ENCODE measurements at regions not wholly inside any gene's neighbourhood (a gene's known extent, or its start where the extent isn't known, plus 50 kb on each side); places are given as distances from the start of the nearest gene placed in this dataset.

- Histone ChIP-seq H3K4me2 (ENCODE audit: insufficient read depth, low read length) (no peak overlapping the region), H3K27me3 (ENCODE audit: control insufficient read depth in 2 of 2, insufficient read depth in 2 of 2, low read length in 2 of 2) (no peaks in the 10 kb centered on the region), H3K79me2 (ENCODE audit: control insufficient read depth, insufficient read depth, low read length) (no peaks in the 10 kb centered on the region), H3K4me1 (ENCODE audit: control insufficient read depth, extremely low read depth, insufficient read depth, low read length) (no peaks in the 10 kb centered on the region), H3K9me3 (replicated peaks; ENCODE audit: control insufficient read depth, insufficient read depth, low read length) (no peaks in the 10 kb centered on the region), H3K36me3 (ENCODE audit: control insufficient read depth in 2 of 2, extremely low read depth in 1 of 2, insufficient read depth in 2 of 2, low read length in 2 of 2) (no peaks in the 10 kb centered on the region), H4K20me1 (replicated peaks; ENCODE audit: control insufficient read depth, extremely low read depth, insufficient read depth, low read length) (no peaks in the 10 kb centered on the region), H3K27ac (ENCODE audit: insufficient read depth, low read depth, low read length) (no peak overlapping the region), H2AFZ (ENCODE audit: low read depth, low read length) (no peak overlapping the region), H3K9me1 (replicated peaks; ENCODE audit: control insufficient read depth, extremely low read depth, insufficient read depth, low read length) (no peaks in the 10 kb centered on the region), H3K9ac (replicated peaks; ENCODE audit: extremely low read depth, insufficient read depth, low read length) (no peak overlapping the region), H3K4me3 (replicated peaks in 1 of 3; ENCODE audit: insufficient read depth in 1 of 3, low read depth in 1 of 3, low read length in 3 of 3) (no peak overlapping the region)
- dilution Hi-C loops (cut with MboI; ENCODE audit: extremely low pct_ligation_motif_present, low sequenced_read_pairs) (no loop called here), intact Hi-C loops (cut with micrococcal nuclease) (loop anchor here (5.0 kb wide), 1 partner anchor 376 kb away; no protein-coding TSS in a partner anchor)
- DNase-seq (ENCODE audit: low read depth, low spot score) (peak; percentile 27), FAIRE-seq (peak; percentile 58)
- no peak for TF ChIP-seq EZH2 (IDR thresholded peaks at IDR 0.05; ENCODE audit: borderline replicate concordance, low read depth, low read length, severe bottlenecking)
- TF ChIP-seq FOS (IDR thresholded peaks at IDR 0.05; ENCODE audit: borderline replicate concordance, insufficient read depth, low read length): no peak
- TF ChIP-seq MAX (IDR thresholded peaks at IDR 0.05; ENCODE audit: insufficient read depth, insufficient read length): no peak
- peak in 1 of 2 donors; percentile 15 for TF ChIP-seq CTCF (IDR thresholded peaks at IDR 0.05; ENCODE audit: extremely low read depth in 1 of 2, insufficient read depth in 1 of 2, low read depth in 1 of 2, low read length in 2 of 2)
- TF ChIP-seq JUN (IDR thresholded peaks at IDR 0.05; ENCODE audit: borderline replicate concordance, insufficient read depth, insufficient read length, low read depth): no peak
- CTCF ChIA-PET: no interaction called here
- POLR2A ChIA-PET: no interaction called here
- BruUV-seq (replicated peaks): no TSS peak
Observed at GRCh38 chr10:4391683-4392082, 434.3 kb upstream of the AKR1E2 start.

GRCh38 chr10:4390219-4390618 lies 435.8 kb upstream of the AKR1E2 start:
- no peaks in the 10 kb centered on the region for H3K27me3 ChIP-seq (ENCODE audit: control insufficient read depth in 2 of 2, insufficient read depth in 2 of 2, low read length in 2 of 2)
- no peak for DNase-seq (ENCODE audit: low read depth, low spot score)
- H4K20me1 ChIP-seq (replicated peaks; ENCODE audit: control insufficient read depth, extremely low read depth, insufficient read depth, low read length): no peaks in the 10 kb centered on the region
- H3K9me1 ChIP-seq (replicated peaks; ENCODE audit: control insufficient read depth, extremely low read depth, insufficient read depth, low read length): no peaks in the 10 kb centered on the region
- no peak overlapping the region for H3K27ac ChIP-seq (ENCODE audit: insufficient read depth, low read depth, low read length)
- TF ChIP-seq GATA2 (IDR thresholded peaks at IDR 0.05; ENCODE audit: insufficient read depth, insufficient read length, low read depth, low read length) (no peak), MYC (IDR thresholded peaks at IDR 0.05; ENCODE audit: low read depth, low read length) (no peak), JUN (IDR thresholded peaks at IDR 0.05; ENCODE audit: borderline replicate concordance, insufficient read depth, insufficient read length, low read depth) (no peak), POLR2AphosphoS5 (IDR thresholded peaks at IDR 0.05; ENCODE audit: insufficient read depth, low read depth, low read length) (no peak)
- H3K4me1 ChIP-seq (ENCODE audit: control insufficient read depth, extremely low read depth, insufficient read depth, low read length): no peaks in the 10 kb centered on the region
- BruUV-seq (replicated peaks): no TSS peak
- H3K9ac ChIP-seq (replicated peaks; ENCODE audit: extremely low read depth, insufficient read depth, low read length): no peak overlapping the region
- no peak overlapping the region for H3K4me2 ChIP-seq (ENCODE audit: insufficient read depth, low read length)
- FAIRE-seq: no peak
- no peak overlapping the region for H2AFZ ChIP-seq (ENCODE audit: low read depth, low read length)
- intact Hi-C loops (cut with micrococcal nuclease) (loop anchor here (5.0 kb wide), 1 partner anchor 377 kb away; no protein-coding TSS in a partner anchor), dilution Hi-C loops (cut with MboI; ENCODE audit: extremely low pct_ligation_motif_present, low sequenced_read_pairs) (no loop called here)
- no peaks in the 10 kb centered on the region for H3K9me3 ChIP-seq (replicated peaks; ENCODE audit: control insufficient read depth, insufficient read depth, low read length)
- ChIA-PET POLR2A (no interaction called here), CTCF (interaction anchor here (0.8 to 1.1 kb wide), 3 partner anchors 9 to 21 kb away, joined by 3 to 4 read pairs (median 3); no protein-coding TSS in a partner anchor)
- no peaks in the 10 kb centered on the region for H3K36me3 ChIP-seq (ENCODE audit: control insufficient read depth in 2 of 2, extremely low read depth in 1 of 2, insufficient read depth in 2 of 2, low read length in 2 of 2)
- no peak overlapping the region for H3K4me3 ChIP-seq (replicated peaks in 1 of 3; ENCODE audit: insufficient read depth in 1 of 3, low read depth in 1 of 3, low read length in 3 of 3)
- no peaks in the 10 kb centered on the region for H3K79me2 ChIP-seq (ENCODE audit: control insufficient read depth, insufficient read depth, low read length)
